DMS79 treated with DMSO at 0.1 percent for 48 hours (cell line): ENCODE measurements at regions not wholly inside any gene's neighbourhood (a gene's known extent, or its start where the extent isn't known, plus 50 kb on each side); places are given as distances from the start of the nearest gene placed in this dataset.

ENCODE experiments used
- DNase-seq: peaks from one replicate; lab custom pipeline; 2025; lab: John Stamatoyannopoulos, UW

- DNase-seq = no peak
Measured at GRCh38 chr9:82495884-82496777, 507.6 kb downstream of the SPATA31D1 start.

DNA sequence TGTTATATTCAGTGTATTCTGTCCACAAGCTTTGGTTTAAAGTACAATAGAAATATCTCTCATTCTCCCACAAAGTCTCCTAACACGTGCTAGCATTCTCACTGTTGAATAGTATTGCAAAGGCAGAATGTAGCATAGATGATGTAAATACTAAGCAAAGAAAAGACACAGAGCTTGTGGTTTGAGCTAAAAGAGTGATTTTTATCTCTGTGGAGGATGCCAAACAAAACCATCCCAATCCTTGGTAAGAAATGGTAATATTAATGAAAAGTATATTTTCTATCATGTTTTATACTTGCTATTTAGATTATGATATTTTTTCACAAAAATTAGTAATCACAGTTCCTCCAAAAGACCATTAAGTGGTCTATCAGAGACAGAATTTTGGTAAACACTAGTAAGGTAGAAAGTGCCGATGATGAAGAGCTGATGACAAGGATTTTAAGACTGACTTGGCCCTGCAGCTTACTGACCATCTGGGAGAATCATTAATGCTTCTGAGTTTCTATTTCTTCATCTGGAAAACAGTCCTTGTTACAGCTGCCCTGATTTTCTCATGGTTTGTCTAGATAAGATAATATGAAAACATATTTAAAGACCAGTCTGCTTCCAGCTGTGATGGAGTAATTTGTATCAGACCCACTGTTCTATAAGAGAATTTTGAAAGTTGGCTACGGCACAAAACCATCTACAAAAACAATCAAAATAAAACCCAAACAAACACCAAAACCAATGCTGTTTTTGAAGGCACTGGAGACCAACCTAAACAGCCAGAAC lies 510.2 kb downstream of the SPATA31D1 start:
- no peak for DNase-seq

DNA sequence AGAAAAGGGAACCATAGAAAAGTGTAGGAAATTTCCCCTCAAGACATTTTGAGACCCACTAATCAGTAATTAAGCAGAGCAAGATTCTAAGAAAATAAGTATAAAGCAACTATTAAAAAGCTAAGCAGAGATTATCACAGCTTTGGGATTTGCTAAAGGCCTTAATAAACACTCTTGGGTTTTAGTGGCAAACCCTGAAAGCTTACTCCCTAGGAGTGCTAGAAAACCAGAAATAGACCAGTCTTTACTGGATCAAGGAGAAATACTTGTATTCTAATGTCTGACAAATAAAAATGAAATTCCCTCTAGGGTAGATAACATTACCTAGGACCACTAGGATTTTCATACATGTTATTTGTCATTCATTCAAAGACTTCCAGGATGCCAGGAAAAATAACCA lies 510.8 kb downstream of the SPATA31D1 start:
- DNase-seq = no peak

GRCh38 chr9:82504620-82505019 lies 516.0 kb downstream of the SPATA31D1 start:
- no peak for DNase-seq

GRCh38 chr9:82511626-82512025 lies 523.1 kb downstream of the SPATA31D1 start:
- no peak for DNase-seq

DNA sequence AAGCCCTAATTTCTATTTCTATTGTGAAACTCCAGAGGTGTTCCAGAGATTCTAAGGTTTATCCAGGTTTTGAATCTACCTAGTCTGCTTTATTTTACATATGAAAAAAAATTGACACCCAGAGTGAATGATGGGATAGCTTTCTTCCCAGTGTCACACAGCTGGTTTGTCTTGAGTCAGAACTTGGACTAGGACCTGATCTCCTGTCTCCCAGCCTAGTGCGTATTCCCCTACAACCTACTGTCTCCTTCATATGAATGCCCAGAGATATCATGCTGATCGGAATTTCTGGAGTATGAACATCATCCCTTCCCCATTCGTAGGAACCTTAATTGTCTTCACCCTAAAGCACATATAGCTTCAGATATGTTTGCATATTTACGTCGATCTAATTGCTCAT lies 524.2 kb downstream of the SPATA31D1 start:
- no peak for DNase-seq

- no peak for DNase-seq
Measured at GRCh38 chr9:82513242-82513751, 524.7 kb downstream of the SPATA31D1 start.

DNA sequence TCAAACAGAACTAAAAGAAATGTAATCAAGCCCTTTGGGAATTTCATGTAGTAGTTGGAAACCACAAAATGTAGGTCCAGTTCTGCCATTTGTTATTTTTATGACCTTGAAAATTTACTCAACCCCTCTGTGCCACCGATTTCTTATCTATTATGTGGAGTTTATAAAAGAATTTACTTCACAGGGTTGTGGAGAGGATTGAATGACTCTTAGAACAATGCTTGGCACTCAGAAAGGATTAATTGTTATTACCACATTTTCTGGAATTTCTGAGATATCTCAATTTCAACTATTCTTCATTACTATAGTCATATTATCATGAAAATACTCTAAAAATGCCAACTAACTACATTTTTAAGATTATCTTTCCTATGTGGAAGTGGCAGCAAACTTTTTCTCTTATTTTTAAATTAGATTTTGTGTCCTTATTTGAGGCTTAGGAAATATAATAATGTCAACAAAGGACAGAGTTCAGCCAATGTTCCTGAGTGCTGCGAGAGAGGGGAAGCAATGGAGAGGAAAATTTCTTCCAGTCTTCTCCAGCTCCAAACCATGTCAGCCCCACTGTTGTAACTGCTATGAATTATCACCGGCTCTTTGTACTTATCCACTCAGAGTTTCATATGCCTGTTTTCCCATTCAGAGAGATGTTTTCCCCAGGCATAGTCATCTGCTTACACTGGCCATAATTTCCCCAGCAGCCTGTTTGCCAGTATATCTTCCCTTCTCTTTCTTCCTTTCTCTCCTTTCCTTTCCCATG lies 525.6 kb downstream of the SPATA31D1 start:
- DNase-seq = no peak

GRCh38 chr9:82518868-82519267 lies 530.3 kb downstream of the SPATA31D1 start:
- DNase-seq = no peak

DNA sequence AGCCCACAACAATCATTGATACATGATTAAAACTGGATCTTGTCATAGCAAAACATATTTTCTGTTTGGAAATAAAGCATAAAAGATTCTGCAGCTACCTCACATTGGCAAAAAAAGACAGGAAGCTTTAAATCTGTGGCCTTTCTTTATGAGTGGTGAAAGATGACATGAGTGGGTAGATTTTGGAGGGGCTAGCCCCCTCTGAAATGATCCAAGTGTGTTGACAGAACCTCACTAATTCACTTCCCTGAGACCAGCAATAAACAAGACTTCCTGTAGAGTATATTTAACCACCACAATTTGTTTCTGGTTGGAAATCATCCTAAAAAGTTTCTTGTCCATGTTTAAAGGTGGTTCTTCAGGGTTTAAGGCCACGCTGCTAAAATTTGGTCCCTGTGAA lies 530.8 kb downstream of the SPATA31D1 start:
- no peak for DNase-seq

GRCh38 chr9:82524407-82524806 lies 535.8 kb downstream of the SPATA31D1 start:
- no peak for DNase-seq

DNA sequence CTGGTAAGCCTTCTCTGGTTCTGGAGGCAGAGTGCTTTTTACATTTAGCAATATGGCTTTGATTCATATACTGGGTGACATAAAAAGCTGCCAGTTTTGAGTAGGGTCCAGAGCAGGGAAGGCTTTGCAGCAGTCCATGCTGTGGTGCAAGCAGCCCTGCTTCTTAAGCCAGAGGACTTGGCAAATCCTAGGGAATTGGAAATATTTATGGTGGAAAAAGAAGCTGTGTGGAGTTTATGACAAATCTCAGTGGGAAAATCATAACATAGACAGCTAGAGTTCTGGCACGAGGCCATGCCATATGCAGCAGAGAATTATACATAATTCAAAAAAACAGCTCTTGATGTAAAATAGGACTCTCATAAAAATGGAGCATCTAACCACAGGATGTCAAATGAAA lies 536.4 kb downstream of the RASEF start:
- DNase-seq = no peak

- DNase-seq = no peak
Measured at GRCh38 chr9:82531795-82532194, 531.1 kb downstream of the RASEF start.

GRCh38 chr9:82532504-82533180 lies 530.3 kb downstream of the RASEF start:
- no peak for DNase-seq

DNA sequence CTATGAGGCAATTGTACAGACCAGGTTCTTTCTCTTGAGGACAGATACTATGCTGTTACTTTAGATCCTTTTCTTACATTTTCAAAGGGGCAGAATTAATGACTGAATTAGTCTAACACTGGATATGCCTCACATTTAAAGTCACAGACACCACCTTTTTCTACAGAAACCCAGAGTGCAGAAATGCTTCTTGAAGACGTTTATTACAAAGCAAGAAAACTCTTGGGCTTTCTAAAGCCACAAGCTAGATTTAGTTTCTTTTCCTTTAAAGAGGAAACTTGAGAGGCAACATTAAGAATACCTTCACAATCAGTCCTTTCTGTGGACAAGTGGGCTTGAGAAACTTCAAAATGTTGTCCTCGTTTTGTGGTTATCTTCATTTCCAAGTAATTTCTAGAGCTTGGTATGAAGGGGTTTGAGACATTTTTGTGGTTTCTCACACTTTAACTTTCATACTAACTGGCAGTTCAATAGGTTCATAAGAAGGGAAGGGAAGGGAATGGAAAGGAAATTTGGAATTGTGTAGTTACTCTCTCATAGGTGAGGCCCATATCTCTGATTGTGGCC lies 527.4 kb downstream of the RASEF start:
- peak; percentile 54 for DNase-seq

DNA sequence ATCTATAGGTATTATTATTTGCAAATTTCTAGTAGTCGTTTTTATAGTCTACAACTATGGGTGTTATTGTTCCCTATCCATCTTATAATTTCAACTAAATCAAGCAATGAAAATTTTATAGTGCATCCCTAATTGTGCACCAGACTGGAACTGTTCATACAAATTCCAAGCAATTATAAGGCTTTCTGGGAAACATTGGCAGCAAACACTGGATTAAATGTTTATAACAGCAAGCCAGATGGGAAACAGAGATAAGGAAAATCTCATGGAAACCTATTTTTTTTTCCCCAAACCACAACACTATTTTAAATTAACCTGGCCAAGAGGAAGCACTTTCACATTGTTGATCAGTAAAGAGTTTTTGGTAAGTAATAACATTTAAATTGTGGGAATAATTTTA lies 524.3 kb downstream of the RASEF start:
- DNase-seq = peak; percentile 33

- DNase-seq = peak; percentile 40
Measured at GRCh38 chr9:82539146-82539545, 523.8 kb downstream of the RASEF start.

DNA sequence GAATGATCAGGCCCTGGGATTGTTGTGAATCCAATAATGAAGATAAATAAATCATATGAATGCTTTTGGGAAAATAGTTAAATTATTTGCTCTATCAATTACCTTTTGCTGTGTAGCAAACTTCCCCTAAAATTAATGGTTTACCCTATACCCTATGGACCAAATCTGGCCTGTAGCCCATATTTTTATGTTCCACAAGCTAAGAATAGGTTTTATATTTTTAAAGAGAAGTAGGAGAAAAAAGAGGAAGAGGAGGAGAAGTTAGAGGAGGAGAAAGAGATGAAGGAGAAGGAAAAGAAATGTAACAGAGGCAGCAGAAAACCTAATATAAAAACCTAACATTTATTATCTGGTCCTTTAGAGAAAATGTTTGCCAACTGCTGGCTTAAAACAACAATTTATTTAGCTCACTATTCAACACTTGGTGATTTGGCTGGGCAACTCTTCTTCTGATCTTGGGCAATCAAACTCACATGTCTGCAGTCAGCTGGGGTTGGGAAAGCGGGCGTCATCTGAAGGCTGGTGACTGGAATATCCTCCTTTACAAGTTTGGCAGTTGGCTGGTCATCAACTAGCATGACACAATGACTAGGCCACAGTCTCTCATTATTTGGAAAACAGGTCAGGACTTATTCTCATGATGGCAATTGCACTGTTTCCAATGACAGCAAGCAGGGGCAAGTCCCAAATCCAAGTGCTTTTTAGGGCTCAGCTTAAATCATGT lies 522.9 kb downstream of the RASEF start:
- no peak for DNase-seq

DNA sequence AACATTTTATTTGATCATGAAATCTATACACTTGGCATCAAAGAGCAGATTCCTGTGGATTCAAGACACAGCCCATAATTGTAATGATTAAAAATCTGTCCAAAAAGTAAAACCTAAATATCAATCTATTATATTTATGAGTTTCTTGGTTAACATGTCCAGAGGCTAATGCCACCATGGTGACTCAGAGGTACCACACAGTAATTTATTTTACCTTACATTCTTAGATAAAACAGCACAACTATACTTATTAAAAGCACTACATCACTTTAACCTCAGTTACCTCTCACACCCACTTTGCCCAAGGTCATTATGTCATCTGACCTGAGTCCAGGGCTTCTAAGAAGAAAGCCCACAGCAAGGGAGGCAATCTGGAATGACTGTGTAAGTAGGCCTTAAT lies 519.2 kb downstream of the RASEF start:
- no peak for DNase-seq

DNA sequence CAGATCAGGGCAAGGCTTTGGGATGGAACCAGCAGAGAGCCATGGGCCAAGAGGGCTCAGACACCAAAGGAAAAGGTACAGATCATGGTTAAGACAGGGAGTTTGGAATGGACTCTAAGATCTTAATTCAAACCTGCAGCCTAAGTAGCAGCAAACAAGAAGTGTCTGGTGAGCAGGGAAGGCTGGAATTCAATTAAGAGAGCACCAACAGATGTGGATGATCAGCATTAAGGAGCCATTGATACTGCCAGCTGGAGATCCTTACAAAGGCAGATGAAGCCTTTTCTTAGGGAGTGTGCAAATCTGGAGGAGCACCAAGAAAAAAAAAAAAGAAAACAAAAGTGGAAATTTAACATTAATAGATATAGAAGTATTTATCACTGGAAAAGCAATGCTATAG lies 516.8 kb downstream of the RASEF start:
- no peak for DNase-seq

- no peak for DNase-seq
Measured at GRCh38 chr9:82547995-82548394, 514.9 kb downstream of the RASEF start.
